Omental fat pad (tissue), 3 donors: ENCODE measurements at regions not wholly inside any gene's neighbourhood (a gene's known extent, or its start where the extent isn't known, plus 50 kb on each side); places are given as distances from the start of the nearest gene placed in this dataset.

ENCODE experiments used
- ATAC-seq: fragments of 150-250 bp; one replicate; pipeline ENCODE4 v1.9.1; 2016; ENCODE audit warnings: mild to moderate bottlenecking, moderate library complexity; ENCODE audit not compliant: low FRiP score
- DNase-seq: peaks from one replicate; pipeline ENCODE4 v3.0.0-alpha.2; 2019; ENCODE audit warnings: low spot score
- TF ChIP-seq, protein P1 (sequence below), 3 donors: fragments of 450-650 bp; IDR thresholded peaks; one replicate each; pipeline ENCODE4 v1.5.1; 2016 to 2017; ENCODE audit warnings: antibody characterized with exemption in 3 of 3, mild to moderate bottlenecking in 3 of 3, moderate library complexity in 2 of 3

GRCh38 chr12:58795825-58796224 lies 124.5 kb downstream of the LRIG3 start:
- no peak for ATAC-seq
- DNase-seq: no peak
- TF ChIP-seq, protein P1, sequence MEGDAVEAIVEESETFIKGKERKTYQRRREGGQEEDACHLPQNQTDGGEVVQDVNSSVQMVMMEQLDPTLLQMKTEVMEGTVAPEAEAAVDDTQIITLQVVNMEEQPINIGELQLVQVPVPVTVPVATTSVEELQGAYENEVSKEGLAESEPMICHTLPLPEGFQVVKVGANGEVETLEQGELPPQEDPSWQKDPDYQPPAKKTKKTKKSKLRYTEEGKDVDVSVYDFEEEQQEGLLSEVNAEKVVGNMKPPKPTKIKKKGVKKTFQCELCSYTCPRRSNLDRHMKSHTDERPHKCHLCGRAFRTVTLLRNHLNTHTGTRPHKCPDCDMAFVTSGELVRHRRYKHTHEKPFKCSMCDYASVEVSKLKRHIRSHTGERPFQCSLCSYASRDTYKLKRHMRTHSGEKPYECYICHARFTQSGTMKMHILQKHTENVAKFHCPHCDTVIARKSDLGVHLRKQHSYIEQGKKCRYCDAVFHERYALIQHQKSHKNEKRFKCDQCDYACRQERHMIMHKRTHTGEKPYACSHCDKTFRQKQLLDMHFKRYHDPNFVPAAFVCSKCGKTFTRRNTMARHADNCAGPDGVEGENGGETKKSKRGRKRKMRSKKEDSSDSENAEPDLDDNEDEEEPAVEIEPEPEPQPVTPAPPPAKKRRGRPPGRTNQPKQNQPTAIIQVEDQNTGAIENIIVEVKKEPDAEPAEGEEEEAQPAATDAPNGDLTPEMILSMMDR (IDR thresholded peaks at IDR 0.05): no peak

- TF ChIP-seq, protein P1 (IDR thresholded peaks at IDR 0.05): no peak
- ATAC-seq (no peak), DNase-seq (no peak)
Observed at GRCh38 chr12:58801986-58802385, 118.3 kb downstream of the LRIG3 start.

DNA sequence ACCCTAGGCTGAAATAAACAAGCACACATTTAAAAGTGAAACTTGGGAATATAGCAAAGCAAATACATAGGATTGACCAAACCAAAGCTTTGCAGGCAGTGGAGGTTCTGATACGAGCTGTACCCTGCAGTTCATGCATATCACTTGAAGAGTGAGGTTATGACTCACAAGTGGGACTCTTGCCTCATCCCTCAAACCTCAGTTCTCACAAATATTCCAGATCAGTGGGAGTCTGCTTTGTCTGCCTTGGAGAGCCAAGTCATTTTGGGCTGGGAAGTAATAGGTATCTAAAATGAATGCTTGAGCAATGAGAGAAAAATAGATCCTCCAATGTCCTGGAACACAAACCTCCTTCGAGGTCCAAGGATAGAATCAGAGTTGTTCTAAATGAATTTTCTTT lies 116.4 kb downstream of the LRIG3 start:
- ATAC-seq: peak; percentile 99
- DNase-seq: no peak
- TF ChIP-seq, protein P1 (IDR thresholded peaks at IDR 0.05): no peak

DNA sequence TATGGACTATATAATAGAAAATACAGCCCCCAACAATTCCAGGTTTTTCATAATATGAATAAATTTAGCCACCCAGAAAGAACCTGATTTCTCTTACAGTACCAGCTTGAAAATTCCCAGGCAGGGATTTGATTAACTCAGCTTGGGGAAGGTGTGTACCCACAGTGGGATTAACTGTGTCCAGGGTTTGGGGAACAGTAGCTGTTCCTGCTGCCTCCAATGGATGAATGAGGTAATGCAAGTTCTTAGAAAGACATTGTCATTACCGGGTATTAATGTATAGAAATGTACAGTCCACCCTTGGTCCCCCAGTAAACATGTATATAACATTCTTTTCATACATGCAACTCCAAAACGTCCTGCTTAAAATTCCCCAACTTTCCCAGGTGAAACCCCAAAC lies 115.6 kb downstream of the LRIG3 start:
- TF ChIP-seq, protein P1 (IDR thresholded peaks at IDR 0.05): no peak
- DNase-seq (no peak), ATAC-seq (no peak)

DNA sequence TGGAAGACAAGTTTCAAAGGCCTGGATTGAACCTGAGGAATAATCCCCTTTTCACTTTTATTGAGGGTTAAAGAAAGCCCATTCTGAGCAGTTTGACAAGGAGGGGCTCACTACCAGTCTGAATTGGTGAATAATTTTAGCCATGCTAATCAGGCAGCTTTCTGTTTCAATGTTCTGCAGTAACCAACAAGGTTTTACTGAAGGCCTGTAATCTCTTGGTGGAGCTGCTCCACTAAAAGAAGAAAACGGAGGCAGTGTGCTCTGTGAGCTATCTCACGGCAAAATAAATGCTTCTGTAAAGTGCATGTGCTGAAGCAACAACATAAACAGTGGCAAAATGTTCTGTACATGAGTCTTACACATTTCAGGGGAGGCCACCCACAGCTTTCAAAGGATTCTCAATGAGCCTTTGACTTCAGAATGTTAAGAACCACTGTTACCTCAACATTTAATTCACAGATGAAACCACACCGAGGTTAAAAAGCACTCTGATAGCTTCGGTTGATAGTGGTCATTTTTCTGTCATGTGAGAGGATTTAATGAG lies 111.2 kb downstream of the LRIG3 start:
- no peak for ATAC-seq
- TF ChIP-seq, protein P1 (IDR thresholded peaks at IDR 0.05): no peak
- no peak for DNase-seq

GRCh38 chr12:58811346-58811745 lies 109.0 kb downstream of the LRIG3 start:
- no peak for ATAC-seq
- TF ChIP-seq, protein P1 (IDR thresholded peaks at IDR 0.05): no peak

DNA sequence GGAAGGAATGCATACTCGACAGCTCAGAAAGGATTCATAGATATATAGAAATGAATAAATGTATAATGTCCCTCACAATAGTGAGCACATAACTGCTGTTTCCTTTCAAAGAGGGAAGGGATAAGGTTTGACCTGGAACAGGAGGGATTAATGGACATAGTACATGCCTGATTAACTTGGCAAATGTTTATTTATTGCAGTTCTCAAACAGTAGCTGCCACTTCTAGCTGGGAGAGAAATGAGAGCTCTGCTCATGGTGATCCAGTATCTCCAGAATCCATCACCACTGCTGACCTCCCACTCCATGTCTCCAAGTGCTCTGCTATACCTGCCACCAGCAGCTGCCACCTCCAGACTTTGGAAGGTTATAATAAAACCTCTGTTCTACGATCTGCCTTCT lies 108.1 kb downstream of the LRIG3 start:
- TF ChIP-seq, protein P1 (IDR thresholded peaks at IDR 0.05): no peak
- ATAC-seq (no peak), DNase-seq (no peak)

More at GRCh38 chr12:58811346-58811745, 109.0 kb downstream of the LRIG3 start:
- no peak for DNase-seq
